HuH-7 (cell line): ENCODE measurements at regions not wholly inside any gene's neighbourhood (a gene's known extent, or its start where the extent isn't known, plus 50 kb on each side); places are given as distances from the start of the nearest gene placed in this dataset.

Source experiments
- DNase-seq: peaks from one replicate; pipeline ENCODE4 v3.0.0; 2011; ENCODE audit warnings: low spot score

- DNase-seq, result no peak
Measured at GRCh38 chrX:39507034-39507433, 590.7 kb downstream of the BCOR start.

DNA sequence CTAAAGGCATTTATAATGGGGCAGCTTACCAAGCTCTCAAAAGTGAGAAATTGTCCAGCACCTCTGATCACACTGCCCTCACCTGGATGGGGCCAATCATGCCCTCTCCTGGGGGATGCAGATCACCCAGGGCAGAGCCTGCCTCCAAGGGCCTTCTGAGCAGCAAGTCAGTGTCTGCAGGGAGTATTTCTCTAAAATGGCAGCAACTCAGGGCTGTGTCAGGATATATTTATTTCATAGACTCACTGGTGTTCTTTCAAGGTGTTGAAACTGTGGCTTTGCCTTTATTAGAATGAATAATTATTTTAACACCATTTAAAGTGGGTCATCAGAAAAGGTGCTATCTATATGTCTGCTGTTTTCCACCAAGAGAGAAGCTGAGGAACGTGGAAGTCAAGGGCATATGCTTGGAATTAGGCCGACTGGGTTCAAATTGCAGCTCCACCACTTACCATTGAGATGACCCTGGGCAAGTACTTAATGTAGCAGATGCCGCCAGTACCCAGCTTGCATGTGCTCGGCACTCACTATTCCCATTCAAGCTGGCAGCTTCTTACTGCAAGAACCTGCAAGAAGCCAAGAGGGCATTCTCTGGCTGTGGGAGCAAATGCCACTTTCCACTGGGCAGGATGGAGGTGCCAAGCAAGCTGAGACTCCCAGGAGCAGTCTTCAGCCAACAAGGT, 590.0 kb downstream of the BCOR start:
- DNase-seq, result no peak

DNA sequence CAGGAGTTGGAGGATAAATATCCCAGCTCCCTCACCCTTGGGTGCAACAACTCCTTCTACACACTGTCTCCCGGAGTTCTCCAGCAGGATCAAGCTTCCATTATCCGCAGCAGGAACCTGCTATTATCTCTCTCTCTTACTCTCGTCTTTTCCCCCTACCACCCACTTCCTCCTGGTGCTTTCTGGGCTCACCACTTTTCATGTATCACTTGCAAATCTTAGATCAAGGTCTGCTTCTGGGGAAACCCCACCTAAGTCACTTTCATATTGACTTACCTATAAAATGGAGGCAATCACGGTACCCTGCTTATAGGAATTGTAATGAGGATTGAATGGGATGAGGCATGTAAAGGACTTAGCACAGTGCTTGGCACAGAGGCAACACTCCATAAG, 589.5 kb downstream of the BCOR start:
- DNase-seq, result no peak

- DNase-seq, result no peak
Measured at GRCh38 chrX:39509157-39509556, 588.6 kb downstream of the BCOR start.

- no peak for DNase-seq
Measured at GRCh38 chrX:39513836-39514235, 583.9 kb downstream of the BCOR start.

DNA sequence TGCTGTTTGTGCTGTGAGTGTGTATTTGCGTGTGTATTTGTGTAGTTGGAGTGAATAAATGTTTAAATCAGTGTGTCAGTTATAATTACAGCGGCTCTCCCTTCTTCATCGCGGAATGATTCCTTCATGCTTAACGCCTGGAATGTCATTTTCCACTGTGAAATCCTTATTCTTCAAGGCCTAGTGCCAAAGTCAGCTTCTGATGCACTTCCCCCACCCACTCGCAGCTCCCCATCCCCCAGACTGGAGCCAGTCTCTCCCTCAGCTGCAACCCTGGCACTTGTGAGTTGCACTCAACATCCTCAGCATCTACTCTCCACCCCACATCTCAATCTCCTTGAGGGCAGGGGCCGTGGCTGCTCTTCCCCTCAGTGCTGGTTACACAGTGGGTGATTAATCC, 583.0 kb downstream of the BCOR start:
- DNase-seq, result no peak

DNA sequence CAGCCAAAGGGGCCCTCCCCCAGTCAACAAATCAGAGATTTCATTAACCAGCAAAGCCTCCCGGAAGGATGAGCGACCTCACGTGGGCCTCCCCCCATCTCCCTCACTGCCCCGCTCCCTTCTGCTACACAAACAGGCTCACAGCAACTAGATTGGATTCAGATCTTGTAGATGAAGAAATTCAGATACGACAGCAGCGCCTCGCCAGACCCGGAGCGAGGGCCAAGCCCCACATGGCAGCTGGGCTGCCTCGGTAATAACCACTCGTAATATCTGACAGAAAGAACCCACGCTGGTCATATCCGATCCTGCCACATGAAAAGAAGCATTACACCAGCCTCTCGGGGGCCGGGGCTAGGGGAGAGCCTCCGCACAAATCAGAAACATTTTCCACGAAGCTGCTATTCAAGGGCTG, 581.3 kb downstream of the BCOR start:
- DNase-seq, result no peak

DNA sequence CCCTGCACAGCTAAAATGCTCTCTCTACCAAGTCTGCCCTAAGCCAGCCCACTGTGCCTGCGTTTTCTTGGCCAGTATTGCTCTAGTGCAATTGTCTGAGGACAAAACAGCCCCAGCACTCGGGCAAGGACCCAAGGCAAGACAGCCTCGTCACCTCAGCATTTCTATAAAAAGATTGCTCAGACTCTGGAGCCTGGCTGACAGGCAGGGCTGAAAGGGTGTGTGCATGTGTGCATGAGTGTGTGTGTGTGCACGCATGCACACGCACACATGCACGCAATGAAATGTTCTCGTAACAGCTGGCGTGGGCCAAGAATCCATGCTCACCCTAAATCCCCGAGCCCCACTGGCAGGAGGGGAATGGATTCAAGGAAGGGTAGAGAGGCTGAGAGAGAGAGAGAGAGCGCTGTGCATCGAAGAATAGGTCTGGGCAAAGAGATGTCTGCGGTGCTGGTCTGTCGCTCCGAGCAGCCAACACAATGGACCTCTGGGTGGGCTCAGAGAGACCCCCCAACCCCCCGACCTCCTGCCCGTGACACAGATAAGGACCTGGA, 579.2 kb downstream of the BCOR start:
- no peak for DNase-seq

DNA sequence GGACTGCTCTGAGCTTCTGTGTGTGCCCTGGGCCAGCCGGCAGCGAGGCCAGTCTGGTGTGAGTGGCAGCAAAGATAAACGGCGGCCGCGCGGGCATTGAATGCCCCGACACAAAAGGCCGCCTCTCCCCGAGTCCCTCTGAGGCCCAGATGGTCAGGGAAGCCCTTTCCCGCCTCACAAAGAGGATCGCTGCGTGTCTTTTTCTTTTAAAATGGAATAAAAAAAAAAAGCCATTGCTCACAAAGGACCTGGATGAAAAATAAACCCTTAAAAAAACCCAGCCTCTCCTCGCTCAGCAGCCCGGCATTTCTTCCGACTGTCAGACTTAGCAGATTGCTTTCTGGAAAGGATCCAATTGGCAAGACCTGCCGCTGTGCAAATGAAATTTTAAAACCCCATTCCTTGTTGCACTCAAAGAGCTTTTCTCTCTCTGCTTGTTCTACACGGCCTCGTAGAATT, 578.7 kb downstream of the BCOR start:
- no peak for DNase-seq

GRCh38 chrX:39519566-39520301, 578.0 kb downstream of the BCOR start:
- no peak for DNase-seq

GRCh38 chrX:39525758-39526157, 572.0 kb downstream of the BCOR start:
- no peak for DNase-seq

- DNase-seq, result no peak
Measured at GRCh38 chrX:39527025-39527424, 570.7 kb downstream of the BCOR start.

- DNase-seq, result no peak
Measured at GRCh38 chrX:39528161-39528916, 569.4 kb downstream of the BCOR start.

GRCh38 chrX:39532761-39533160, 565.0 kb downstream of the BCOR start:
- no peak for DNase-seq

GRCh38 chrX:39534949-39535348, 562.8 kb downstream of the BCOR start:
- DNase-seq, result no peak

GRCh38 chrX:39536211-39536610, 561.5 kb downstream of the BCOR start:
- DNase-seq, result no peak

DNA sequence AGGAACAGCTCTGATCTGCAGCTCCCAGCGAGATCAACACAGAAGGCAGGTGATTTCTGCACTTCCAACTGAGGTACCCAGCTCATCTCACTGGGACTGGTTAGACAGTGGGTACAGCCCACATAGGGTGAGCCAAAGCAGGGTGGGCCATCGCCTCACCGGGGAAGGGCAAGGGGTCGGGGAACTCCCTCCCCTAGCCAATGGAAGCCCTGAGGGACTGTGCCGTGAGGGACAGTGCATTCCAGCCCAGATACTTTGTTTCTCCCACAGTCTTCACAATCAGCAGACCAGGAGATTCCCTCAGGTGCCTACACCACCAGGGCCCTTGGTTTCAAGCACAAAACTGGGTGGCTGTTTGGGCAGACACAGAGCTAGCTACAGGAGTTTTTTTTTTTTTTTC, 555.9 kb downstream of the BCOR start:
- DNase-seq, result no peak

- no peak for DNase-seq
Measured at GRCh38 chrX:39542316-39542715, 555.4 kb downstream of the BCOR start.

DNA sequence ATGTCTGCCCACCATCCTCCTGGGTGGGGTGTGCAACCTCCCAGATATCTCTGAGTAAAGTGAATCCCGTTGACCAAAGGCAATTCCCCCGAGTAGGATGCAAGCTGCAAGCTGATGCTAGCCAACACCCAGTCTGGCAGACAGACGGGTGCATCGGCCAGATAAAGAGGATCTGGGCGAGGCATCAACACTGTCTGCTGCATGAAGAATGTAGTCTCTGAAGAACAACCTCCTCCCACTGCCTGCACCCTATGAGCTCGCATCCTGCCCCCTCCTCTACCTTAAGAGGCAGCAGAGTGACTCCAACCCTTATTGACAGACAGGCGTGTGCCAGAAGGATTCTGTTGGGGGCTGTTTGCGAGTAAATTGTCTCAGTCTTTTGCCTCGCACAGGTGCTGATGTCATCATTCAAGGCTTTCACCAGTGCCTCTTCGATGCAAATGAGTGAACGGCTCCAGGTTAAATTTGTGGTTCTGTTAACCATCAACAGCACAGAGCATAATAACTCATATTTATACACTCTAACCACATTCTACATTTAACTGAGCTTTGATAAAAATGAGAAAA, 546.9 kb downstream of the BCOR start:
- no peak for DNase-seq

DNA sequence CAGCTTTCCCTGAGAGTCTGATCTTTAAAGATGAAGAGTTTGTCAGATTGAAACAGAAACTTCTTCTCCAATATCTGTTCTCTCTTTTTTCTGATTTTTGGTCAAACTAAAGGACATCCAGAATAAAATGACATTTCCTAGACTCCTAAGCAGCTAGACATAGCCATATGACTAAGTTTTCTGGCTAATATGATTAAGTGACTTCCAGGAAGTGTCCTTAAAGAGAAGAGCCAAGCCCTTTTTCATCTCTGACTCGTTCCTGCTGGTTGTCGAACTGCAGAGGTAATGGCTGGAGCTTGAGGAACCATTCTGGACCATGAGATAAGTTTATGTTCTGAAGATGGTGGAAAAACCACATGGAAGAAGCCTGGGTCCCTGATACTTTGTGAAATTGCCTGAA, 546.0 kb downstream of the BCOR start:
- DNase-seq, result no peak

GRCh38 chrX:39555431-39555830, 542.3 kb downstream of the BCOR start:
- no peak for DNase-seq

- DNase-seq, result no peak
Measured at GRCh38 chrX:39556056-39556455, 541.7 kb downstream of the BCOR start.
